ENCODE measurements at regions not wholly inside any gene's neighbourhood (a gene's known extent, or its start where the extent isn't known, plus 50 kb on each side); places are given as distances from the start of the nearest gene placed in this dataset.

DNA sequence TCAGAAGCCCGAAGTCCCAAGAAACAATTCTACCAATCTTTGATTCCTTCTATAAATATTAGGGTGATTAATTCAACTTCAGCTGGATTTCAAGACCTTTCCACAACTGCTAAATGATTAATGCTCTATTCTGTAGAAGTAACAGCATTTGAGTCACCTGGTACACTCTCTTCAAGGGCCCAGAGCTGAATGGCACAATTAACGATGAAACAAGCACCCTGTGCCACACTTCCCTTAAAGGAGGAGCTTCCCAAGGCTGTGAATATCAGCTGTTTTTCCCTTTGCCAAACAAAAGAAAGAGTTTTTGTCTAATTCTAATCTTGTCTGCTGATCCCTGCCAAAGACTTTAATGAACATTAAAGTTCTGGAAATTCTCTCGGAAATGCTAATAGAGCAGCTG lies 56.0 kb downstream of the BOD1L2 start:
- DNase-seq = no peak

DNA sequence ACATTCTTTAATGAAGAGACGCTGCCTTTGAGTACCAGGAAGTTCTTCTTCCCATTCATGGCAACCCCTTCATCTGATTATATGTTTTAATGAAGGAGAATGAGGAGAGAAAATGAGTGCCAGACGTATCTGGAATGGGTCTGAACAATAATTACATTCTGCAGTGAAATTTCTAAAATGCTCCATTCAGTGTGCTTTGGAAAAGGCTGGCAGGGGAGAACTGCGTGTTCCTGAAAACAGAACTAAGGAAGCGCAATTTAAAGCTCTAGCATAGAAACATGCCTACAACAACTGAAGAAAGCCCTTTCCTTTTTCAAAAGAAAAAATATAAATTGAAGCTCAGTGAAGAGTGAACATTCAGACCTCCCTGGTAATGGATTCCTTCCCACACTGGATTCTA lies 58.8 kb downstream of the BOD1L2 start:
- no peak for DNase-seq

- DNase-seq = no peak
Observed at GRCh38 chr18:57207124-57207916, 60.4 kb downstream of the BOD1L2 start.

DNA sequence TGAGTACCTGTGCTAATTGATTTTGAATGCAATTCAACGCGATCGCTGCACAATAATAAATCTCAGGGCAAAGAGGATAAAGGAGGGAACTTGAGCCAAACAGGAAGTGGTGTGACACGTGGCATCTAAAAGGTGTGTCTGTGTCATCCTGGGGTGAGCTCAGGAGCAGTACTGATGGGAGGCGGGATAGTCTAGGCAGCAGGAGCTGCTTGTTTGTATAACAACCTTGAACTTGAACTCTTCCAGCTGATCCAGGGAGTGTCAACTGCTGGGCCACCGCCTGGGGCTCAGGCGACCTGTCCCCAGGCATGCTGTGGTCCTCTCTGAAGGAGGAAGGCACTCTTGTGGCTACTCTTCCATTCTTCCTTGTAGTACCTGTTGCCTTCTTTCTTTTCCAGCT lies 61.2 kb downstream of the BOD1L2 start:
- DNase-seq = no peak

DNA sequence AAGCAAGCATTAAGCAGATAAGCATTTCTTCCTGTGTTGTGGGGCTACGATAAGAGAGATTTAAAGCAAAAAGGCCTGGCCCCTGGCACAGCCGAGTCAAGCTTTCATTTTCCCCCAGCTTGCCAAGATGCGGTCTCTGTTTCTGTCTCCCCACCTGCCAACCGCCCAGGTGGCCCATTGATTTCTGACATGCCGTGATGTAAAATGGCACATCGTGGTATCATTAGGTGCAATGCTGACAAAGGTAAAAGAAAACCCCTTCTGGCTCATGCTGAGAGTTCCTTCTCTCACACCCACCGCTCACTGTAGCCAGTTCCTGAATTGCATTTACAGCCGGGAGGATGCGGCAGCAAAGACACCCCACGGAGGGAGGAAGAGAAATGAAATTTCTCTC lies 62.8 kb downstream of the BOD1L2 start:
- DNase-seq = no peak

GRCh38 chr18:57210107-57210715 lies 63.3 kb downstream of the BOD1L2 start:
- DNase-seq = peak; percentile 34

DNA sequence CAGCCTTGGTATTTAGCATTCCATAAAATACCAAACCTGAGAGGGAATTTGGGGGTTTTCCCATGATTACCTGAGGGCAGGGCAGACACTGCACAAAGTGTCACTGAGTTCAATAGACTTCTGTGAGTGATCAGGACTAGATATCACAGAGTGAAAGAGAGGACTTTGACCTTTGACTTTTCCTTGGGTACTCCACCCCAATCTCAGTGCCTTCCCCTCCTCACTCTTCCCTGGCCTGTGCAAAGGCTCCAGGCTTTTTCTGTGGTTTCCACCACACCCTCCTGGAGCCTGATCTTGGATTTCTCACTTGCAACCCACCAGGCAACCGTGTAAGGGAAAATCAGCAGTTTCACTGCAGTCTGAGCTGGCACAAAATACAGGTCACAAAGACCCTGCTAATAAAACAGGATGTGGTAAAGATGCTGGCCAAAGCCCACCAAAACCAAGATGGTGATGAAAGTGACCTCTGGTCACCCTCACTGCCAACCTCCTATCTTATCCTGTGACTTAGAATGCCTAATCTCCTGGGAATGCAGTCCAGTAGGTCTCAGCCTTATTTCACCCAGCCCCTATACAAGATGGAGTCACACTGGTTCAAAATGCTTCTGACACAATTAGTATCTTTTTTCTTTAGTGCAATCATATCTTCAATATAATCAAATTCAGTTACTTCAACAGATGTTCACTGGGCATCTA lies 64.0 kb downstream of the BOD1L2 start:
- no peak for DNase-seq

GRCh38 chr18:57211412-57211750 lies 64.5 kb downstream of the BOD1L2 start:
- DNase-seq = no peak

DNA sequence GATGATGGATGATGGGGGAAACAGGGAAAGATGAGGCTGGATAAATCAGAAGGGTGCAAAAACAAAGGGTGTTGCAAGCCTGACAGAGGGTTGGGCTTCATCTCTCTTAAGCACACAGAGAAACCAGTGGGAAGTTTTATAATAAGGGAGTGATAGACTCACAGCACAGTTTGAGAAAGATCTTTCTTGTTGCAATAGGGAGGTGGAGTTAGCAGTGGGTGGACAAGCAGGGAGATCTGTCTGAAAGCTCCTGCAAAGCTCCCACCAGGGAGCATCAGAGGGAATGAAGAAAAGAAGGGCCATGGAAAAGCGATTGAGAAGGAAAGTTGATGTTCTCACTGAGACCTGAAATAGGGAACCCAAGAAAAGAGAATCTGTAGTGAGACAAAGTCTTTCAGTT lies 64.9 kb downstream of the BOD1L2 start:
- DNase-seq = no peak

DNA sequence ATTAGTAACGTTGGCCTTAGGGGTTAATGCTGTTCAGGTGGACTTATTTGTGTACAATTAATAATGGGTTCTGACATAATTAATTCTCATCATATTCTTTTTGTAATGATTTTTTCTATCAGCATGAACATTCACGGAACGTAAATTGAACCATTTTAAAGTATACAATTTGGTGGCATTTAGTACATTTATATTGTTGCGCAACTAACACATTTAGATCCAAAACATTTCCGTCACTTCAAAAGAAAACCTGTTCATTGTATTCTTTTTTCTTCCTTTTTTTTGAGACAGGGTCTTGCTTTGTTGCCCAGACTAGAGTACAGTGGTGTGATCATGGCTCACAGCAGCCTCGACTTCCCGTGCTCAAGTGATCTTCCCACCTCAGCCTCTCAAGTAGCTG lies 65.8 kb downstream of the BOD1L2 start:
- no peak for DNase-seq

- DNase-seq = no peak
Observed at GRCh38 chr18:57214976-57215375, 68.1 kb downstream of the BOD1L2 start.

GRCh38 chr18:57218281-57218680 lies 71.4 kb downstream of the BOD1L2 start:
- no peak for DNase-seq

DNA sequence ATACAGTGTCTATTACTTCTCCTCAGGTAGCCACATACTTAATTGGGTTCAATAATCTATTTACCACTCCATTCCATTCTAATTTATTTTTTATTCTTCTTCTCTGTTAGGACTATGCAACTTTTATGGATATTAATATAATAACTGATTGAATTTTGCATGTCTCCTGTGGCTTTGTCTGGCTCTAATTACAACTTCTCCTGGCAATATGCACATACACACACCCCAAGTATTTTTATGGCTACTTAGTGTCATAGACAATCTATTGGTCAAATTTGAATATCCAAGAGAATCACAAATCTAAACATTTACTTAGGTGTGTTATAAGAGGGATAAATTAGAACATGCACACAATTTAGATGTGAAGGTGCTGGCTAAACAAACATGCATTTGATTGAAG lies 73.1 kb downstream of the BOD1L2 start:
- DNase-seq = no peak

GRCh38 chr18:57220480-57220879 lies 73.6 kb downstream of the BOD1L2 start:
- no peak for DNase-seq

DNA sequence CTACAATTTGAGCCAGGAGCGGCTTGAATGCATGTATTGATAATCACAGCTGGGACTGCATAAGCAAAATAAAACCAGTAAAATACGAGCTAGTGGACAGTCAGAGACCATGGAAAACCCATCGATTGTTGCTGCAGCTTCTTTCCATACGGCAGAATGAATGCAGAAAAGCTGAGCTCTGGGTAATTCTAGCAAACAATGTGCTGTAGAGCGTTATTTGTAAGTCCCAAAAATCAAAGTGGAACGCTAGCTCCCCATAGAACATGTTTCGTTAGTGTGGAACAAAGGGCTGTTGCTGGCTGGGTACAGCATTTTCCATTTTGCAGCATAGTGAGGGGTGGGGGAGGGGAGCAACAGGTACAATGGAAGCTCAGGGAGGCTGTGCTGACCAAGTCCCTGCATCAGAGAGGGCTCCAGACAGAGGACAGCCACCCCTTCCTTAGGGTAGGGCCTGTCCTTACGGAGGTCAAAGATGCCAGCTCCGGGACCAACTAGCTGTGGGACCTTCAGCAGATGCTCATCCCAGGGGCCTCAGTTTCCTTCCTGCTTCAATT lies 74.1 kb downstream of the BOD1L2 start:
- no peak for DNase-seq

DNA sequence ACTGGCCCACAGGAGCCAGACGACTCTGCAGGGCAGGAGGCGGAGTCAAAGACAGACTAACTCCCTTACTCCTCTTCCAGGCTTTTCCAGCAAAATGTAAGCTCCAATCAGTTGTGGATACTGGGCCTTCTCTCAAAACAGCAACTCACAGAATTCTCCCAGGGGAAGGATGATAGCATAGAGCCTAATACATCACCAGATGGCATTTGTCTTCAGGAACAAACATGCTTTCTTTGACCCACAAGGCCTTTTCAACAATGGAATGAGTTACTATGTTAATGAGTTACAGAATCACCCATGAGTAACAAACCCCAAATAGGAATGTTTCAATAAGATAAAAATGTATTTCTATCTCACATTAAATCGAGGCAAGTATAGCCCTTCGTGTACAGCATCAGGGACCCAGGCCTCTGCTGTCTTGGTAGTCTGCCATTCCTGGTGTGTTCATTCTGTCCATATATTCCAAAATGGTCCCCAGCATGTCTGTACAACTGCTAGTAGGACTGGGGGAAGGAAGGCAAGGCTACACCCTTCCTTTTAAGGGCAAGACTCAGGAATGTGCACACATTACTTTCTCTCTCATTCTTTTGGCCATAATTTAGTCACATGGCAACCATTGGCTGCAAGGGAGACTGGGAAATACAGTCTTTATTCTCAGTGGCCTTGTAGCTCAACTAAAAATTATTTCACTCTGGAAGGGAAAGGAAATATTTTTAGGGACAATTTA lies 76.4 kb downstream of the BOD1L2 start:
- DNase-seq = no peak

DNA sequence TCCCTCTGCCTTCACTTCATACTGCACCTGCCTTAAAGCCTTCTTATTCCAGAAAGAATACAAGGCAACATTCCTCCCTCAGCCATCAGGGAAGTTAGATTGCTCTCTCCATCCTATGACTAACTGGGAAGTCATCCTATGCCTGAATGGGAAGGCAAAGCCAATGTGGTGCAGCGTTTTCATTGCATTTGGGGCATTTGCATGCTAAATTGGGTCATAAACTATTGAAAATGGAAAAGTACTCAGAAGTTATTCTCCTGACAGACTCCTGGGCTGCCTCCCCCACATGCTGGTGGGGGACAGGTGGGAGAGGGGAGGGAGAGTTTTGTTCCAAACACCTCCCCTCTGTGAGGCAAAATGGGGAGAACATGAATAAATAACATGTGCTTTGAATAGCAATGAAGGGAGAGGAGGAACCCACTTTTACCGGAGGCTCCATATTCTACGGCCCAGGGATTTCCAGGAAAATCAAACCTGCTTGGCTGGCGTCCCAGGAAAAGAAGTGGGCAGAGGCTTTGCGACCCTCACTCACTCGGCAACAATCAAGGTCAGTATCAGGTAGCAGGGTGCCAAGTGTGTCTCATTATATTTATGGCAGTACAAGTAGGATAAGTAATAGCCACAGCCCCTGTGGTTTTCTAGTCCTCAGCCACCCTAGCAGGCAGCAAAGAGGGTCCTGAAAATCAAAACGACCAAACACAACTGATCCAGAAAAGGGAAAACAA lies 84.1 kb downstream of the BOD1L2 start:
- no peak for DNase-seq

- DNase-seq = no peak
Observed at GRCh38 chr18:57231864-57232263, 85.0 kb downstream of the BOD1L2 start.

- DNase-seq = no peak
Observed at GRCh38 chr18:57234346-57234745, 87.5 kb downstream of the BOD1L2 start.

DNA sequence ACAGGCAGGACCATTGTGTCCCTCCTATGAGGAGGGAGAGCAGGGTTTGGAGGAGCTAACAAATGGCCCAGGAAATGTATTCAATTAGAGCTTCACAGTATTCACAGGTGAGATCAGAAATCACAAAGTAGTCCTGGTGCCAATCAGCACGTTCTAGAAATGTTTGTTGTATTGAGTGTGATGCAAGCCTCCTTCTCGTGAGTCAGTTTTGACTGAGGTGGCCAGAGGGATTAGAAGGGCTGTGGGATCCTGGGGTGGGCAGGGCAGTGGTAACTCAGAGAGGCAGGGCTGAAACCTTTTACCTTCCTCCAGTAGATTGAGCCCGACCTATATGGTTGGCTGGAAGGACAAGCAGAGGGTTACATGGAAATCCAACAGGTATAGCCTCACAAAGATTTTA lies 95.0 kb downstream of the BOD1L2 start:
- DNase-seq = no peak

DNA sequence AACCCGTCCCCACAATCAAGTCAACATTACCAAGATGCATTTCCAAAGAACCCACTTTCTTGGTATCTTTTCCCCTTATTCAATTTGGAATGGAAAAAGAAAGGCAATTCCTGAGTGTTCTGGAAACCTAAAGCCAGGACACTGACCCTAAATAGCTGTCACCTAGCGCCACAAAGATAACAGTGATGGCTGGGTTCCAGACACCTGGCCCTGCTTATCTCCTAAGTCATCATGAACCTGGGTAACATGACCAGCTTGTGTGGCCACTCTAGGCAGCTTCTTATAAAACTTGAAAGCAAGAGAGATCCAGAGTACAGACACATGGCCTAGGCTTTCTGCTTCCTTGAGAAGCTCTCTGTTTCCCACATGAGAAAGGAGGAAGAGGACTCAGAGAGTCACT lies 95.4 kb downstream of the BOD1L2 start:
- DNase-seq = no peak

DNA sequence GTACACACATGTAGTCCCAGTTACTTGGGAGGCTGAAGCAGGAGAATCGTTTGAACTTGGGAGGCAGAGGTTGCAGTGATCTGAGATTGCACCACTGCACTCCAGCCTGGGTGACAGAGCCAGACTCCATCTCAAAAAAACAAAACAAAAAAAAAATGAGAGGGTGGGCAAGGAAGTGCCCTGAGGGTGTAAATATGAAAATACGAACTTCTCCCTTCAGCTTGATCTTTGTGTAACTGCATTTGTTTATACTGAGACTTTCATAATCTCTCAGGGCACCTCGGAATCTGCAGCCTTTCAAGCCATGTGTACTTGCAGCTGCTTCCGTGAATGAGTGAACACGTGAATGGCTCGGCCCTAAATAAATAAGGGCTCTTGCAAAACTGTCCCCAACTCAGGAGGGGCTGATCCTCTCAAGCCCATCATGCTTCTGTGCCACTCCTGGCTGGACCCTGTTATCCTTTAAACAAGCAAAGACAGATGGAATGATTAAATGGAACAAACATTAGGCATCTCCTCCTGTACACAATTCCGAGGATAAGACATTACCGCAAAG lies 96.8 kb downstream of the BOD1L2 start:
- DNase-seq = no peak

All from NCI-H1694 treated with DMSO at 0.1 percent for 48 hours (cell line).